Spleen (tissue), 11 donors: ENCODE measurements at regions not wholly inside any gene's neighbourhood (a gene's known extent, or its start where the extent isn't known, plus 50 kb on each side); places are given as distances from the start of the nearest gene placed in this dataset.
A peak's percentile ranks its signal among the peaks of the same experiment; 100 is the strongest.

ENCODE experiments used
- DNase-seq: peaks from one replicate; pipeline ENCODE4 v3.0.0-alpha.2; 2020
- H3K27ac ChIP-seq, 8 donors: fragments of 200-600 bp; sonication (generic) in 7 of 8; 1 replicate in 4 of 8; 2 replicates in 4 of 8; pipeline versions ENCODE4 v1.5.0 to v1.8.0; 2016 to 2021; ENCODE audit warnings: inconsistent platforms in 4 of 8, mild to moderate bottlenecking in 4 of 8, moderate library complexity in 1 of 8
- H3K27me3 ChIP-seq, 7 donors: fragments of 200-600 bp; sonication (generic) in 6 of 7; replicated peaks in 1 of 7; 1 replicate in 4 of 7; 2 replicates in 3 of 7; pipeline versions ENCODE4 v1.5.0 to v1.8.0; 2016 to 2021; ENCODE audit warnings: inconsistent platforms in 3 of 7, mild to moderate bottlenecking in 1 of 7
- H3K36me3 ChIP-seq, 6 donors: fragments of 200-600 bp; sonication (generic) in 5 of 6; 1 replicate in 4 of 6; 2 replicates in 2 of 6; pipeline versions ENCODE4 v1.5.0 to v1.8.0; 2016 to 2021; ENCODE audit warnings: inconsistent platforms in 2 of 6
- H3K4me1 ChIP-seq, 6 donors: fragments of 200-600 bp; sonication (generic) in 5 of 6; 1 replicate in 3 of 6; 2 replicates in 3 of 6; pipeline versions ENCODE4 v1.5.0 to v1.8.0; 2016 to 2021; ENCODE audit warnings: inconsistent platforms in 3 of 6
- H3K4me3 ChIP-seq, 8 donors: fragments of 200-600 bp; sonication (generic) in 7 of 8; 1 replicate in 4 of 8; 2 replicates in 4 of 8; pipeline versions ENCODE4 v1.5.0 to v1.8.0; 2016 to 2021; ENCODE audit warnings: inconsistent platforms in 4 of 8, mild to moderate bottlenecking in 4 of 8, moderate library complexity in 2 of 8
- H3K9me3 ChIP-seq, 8 donors: fragments of 200-600 bp; sonication (generic) in 7 of 8; 1 replicate in 4 of 8; 2 replicates in 4 of 8; pipeline versions ENCODE4 v1.5.0 to v1.8.0; 2016 to 2021; ENCODE audit warnings: inconsistent platforms in 4 of 8
- CTCF ChIP-seq, 11 experiments: fragments of 200-600 bp in 7 of 11; fragments of 450-650 bp in 4 of 11; sonication (generic) in 4 of 11; IDR thresholded peaks in 8 of 11; conservative IDR thresholded peaks in 3 of 11; 1 replicate in 7 of 11; 2 replicates in 4 of 11; pipeline versions ENCODE4 v1.4.0 to v1.8.0; 2016 to 2021; ENCODE audit warnings: antibody characterized with exemption in 11 of 11, inconsistent platforms in 4 of 11, mild to moderate bottlenecking in 1 of 11
- POLR2A ChIP-seq, 3 donors: fragments of 450-650 bp; IDR thresholded peaks; one replicate each; pipeline ENCODE4 v1.5.1; 2017; ENCODE audit warnings: antibody characterized with exemption in 3 of 3, mild to moderate bottlenecking in 1 of 3
- POLR2AphosphoS5 ChIP-seq, 3 donors: sonication (generic); formaldehyde crosslinking; IDR thresholded peaks; one replicate each; pipeline ENCODE4 v1.5.1; 2017; ENCODE audit warnings: antibody characterized with exemption in 3 of 3
- WGBS, 5 donors: extraction: QIAGEN DNeasy Blood & Tissue Kit in 3 of 5; methylation state at CpG; one replicate each; pipeline versions ENCODE4 v1.1.5 to v1.1.7; 2013 to 2018; 5-methylcytosine and 5-hydroxymethylcytosine counted together
- intact Hi-C: fragments of 100-400 bp; cut with DNase I; formaldehyde crosslinking; loops from one replicate; pipeline ENCODE4 v1.15.0; 2023; ENCODE audit warnings: low total_unique reads
- donor health status: healthy with polysubstance abuse.
- donor health status: DM: no; HTN: no; CAD: no; lungs with moderate emphysema.
- donor health status: DM: no; HTN: no; CAD: no.
- donor health status: Bipolar disorder and iron deficiency.
- donor health status: healthy.
- donor health status: DM: no; HTN: no; CAD: no.
- donor health status: DM: yes; HTN: yes; CAD: no.

GRCh38 chr15:31264559-31265089 is 62.0 kb upstream of the KLF13 start:
- peaks cover 2 to 98% (median 73%) of the 10 kb centered on the region in 6 donors for H3K4me1 ChIP-seq
- 35 to 73% (median 47%) methylated on average over 5 to 6 of the region's 6 CpGs for WGBS, 5 donors
- TF ChIP-seq CTCF (IDR thresholded peaks at IDR 0.05 in 8 of 11, conservative IDR thresholded peaks at IDR 0.05 in 3 of 11), result peak in 1 of 11 experiments; percentile 1
- no peak for TF ChIP-seq POLR2A (IDR thresholded peaks at IDR 0.05)
- peak overlapping the region; percentile 57 to 98 (median 93) for H3K27ac ChIP-seq
- no peak for DNase-seq
- H3K36me3 ChIP-seq, result no peaks in the 10 kb centered on the region
- intact Hi-C loops, result no loop called here
- no peaks in the 10 kb centered on the region for H3K27me3 ChIP-seq
- no peaks in the 10 kb centered on the region for H3K9me3 ChIP-seq
- H3K4me3 ChIP-seq, result peak overlapping the region in 2 of 8 donors; percentile 2 to 59

- Histone ChIP-seq H3K27me3 (no peaks in the 10 kb centered on the region), H3K27ac (peak overlapping the region in 7 of 8 donors; percentile 84 to 98 (median 93)), H3K36me3 (no peaks in the 10 kb centered on the region), H3K4me1 (peaks cover 2 to 100% (median 73%) of the 10 kb centered on the region in 6 donors), H3K4me3 (peak overlapping the region in 1 of 8 donors; percentile 59), H3K9me3 (no peaks in the 10 kb centered on the region)
- TF ChIP-seq CTCF (IDR thresholded peaks at IDR 0.05 in 8 of 11, conservative IDR thresholded peaks at IDR 0.05 in 3 of 11) (no peak), POLR2A (IDR thresholded peaks at IDR 0.05) (no peak)
- WGBS, 5 donors, result 61 to 78% (median 65%) methylated on average over 16 to 21 of the region's 21 CpGs
- peak; percentile 87 for DNase-seq
- intact Hi-C loops, result no loop called here
Observed at GRCh38 chr15:31265090-31265870, 61.4 kb upstream of the KLF13 start.

GRCh38 chr15:31265871-31266711 is 60.5 kb upstream of the KLF13 start:
- Histone ChIP-seq H3K9me3 (no peaks in the 10 kb centered on the region), H3K4me3 (peak overlapping the region in 1 of 8 donors; percentile 59), H3K36me3 (no peaks in the 10 kb centered on the region), H3K4me1 (peaks cover 2 to 100% (median 72%) of the 10 kb centered on the region in 6 donors), H3K27me3 (no peaks in the 10 kb centered on the region), H3K27ac (peak overlapping the region; percentile 53 to 98 (median 93))
- 26 to 43% (median 34%) methylated on average over 12 to 22 of the region's 22 CpGs for WGBS, 5 donors
- peak; percentile 92 for DNase-seq
- intact Hi-C loops, result no loop called here
- TF ChIP-seq POLR2A (IDR thresholded peaks at IDR 0.05) (peak in 1 of 3 donors; percentile 16), POLR2AphosphoS5 (IDR thresholded peaks at IDR 0.05) (peak; percentile 19 to 88 (median 81)), CTCF (IDR thresholded peaks at IDR 0.05 in 8 of 11, conservative IDR thresholded peaks at IDR 0.05 in 3 of 11) (peak in 1 of 11 experiments; percentile 17)
